GM21786 (cell line): ENCODE measurements at regions not wholly inside any gene's neighbourhood (a gene's known extent, or its start where the extent isn't known, plus 50 kb on each side); places are given as distances from the start of the nearest gene placed in this dataset.
"Not testable (repeated sequence)": the region's sequence is repeated elsewhere in the genome, so short reads cannot be mapped to it uniquely, and the experiment has no call there.

ENCODE experiments used
- ATAC-seq: cut with Tn5 transposase; IDR thresholded peaks from one replicate; pipeline ENCODE4 v1.9.1; 2021; ENCODE audit not compliant: unreplicated experiment

DNA sequence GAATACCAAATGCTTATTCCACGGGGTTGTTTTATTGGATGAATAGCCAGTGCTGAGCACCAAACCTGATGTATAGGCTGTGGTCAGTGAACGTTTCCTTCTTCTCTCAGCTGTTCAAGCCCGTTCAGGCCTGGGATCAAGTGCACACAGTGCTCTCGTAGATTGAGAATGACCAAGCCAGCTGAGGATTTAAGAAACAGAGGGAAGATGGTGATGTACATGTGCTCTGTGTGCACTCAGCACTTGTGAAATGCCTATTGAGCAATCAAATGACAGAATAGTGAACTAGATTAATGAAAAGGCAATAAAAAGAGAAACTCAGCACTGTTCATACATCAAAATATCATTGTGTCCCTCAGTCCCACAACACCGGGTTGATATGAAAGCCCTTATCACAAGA is 302.5 kb downstream of the BMPER start:
- ATAC-seq: no peak

DNA sequence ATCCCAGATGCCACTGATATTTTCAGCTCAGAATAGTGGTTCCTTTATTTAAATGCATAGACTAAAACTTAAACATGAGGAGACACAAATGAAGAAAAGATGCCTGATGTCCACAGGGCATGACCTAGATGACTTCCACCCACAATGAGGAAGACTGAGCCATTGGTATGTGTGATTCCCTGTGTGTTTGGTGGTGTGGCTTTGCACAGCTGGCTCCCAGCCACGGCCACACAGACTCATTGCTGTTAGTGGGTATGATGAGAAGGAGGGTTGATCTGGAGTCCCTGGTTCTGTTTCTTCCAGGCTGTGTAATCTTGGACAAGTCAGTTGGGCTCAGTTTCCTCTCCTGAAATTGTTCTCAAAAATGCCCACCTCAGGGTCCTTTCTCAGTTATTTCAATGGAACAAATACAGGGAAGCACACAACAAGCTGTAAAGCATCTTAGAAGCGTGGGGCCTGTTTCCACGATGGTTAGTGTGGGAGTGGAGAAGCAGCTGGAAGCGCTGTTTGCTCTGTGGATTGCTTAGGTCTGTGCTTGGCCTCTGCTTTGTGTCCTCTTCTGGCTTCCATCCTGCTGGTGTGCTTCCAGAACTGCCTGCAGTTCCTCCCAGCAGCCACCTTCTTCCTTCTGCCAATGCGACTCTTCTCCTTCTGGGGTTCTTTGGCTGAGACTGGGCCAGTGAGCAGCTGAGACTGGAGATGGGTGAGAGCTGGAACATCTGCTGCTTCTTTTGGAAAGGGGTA is 303.7 kb downstream of the BMPER start:
- ATAC-seq: no peak

DNA sequence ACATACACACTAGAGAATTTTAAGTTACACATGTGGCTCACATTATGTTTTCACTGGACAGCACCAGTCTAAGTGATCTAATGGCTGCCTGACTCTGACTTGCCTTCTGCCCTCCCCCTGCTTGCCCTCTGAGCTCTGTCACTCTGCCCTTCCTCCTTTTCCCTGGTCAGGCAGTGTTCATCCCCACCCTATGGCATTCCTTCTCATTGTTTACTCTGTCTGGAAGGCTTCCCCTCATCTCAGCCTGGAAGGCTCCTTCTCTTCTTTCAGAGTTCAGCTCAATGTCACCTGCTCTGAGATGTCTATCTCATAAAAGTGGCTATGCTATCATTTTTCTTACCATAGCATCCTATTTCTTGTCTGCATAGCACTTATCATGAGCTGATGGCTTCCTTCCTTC is 305.7 kb downstream of the BMPER start:
- ATAC-seq: no peak

DNA sequence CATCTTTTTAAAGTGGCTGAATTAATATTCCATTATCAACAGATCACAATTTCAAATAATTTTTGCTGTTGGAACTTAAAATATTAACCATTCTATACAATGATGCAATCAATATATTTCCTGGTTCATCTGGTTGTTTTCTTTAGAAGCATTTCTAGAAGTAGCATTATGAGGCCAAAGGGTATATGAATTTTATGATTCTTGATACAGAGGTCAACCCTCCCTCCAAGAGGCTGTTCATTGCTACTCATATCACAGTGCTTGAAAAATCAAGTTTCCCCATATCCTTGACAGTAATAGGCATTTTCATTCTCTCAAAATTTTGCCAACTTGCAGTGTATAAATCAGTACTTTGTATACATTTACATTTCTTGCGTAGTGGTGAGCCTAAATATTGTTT is 312.6 kb downstream of the BMPER start:
- ATAC-seq: no peak

DNA sequence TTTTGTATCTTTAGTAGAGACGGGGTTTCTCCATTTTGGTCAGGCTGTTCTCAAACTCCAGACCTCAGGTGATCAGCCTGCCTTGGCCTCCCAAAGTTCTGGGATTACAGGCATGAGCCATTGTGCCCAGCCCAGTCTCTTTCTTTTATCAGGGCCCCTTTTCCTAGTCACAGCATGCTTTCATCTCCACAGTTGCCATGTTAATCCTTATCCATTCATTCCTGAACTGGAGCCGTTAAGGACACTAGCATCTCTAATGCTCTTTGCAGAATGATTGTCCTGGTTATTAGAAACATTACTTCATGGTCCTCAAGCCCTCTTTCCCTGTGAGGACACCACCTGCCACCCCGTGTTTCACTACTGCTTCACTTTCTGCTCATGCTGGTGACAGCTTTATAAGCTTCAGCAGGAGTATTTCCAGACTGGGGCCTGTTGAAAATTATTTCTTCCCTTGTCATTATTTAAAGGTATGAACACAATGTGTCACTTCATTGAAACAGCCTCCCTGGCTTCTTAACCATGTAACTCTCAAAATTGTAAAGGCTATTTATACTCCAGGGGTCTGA is 313.9 kb downstream of the BMPER start:
- no peak for ATAC-seq

DNA sequence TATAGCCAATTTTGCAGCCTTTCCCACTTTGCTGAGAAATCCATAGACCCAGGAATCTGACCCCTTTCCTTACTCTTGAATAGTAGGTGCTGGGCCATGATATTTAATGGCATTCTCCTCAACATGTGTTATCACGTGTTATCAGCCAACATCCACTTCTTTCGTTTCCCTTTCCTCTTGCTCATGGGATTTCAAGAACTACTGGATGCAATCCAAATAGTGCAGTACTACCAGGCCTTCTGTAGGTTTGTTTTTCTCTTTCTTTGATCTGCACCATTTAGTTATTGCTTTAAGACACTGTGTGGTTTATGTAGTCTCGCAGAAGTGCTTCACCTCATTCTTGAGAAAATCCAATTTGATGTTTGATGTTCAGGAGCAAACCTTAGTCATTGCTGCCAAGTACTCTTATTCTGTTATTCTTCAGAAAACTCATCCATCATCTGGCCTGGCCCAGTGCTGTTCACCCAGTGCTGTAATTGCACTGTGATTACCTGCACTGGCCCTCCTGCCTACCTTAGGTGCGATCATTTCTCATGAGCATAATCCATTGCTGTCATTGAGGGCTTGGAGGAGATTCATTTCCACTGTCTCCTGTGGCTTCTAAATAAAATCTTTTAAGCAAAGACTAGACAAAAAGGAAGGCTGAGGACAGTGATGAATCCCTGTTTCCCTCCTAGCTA is 315.3 kb downstream of the BMPER start:
- no peak for ATAC-seq

DNA sequence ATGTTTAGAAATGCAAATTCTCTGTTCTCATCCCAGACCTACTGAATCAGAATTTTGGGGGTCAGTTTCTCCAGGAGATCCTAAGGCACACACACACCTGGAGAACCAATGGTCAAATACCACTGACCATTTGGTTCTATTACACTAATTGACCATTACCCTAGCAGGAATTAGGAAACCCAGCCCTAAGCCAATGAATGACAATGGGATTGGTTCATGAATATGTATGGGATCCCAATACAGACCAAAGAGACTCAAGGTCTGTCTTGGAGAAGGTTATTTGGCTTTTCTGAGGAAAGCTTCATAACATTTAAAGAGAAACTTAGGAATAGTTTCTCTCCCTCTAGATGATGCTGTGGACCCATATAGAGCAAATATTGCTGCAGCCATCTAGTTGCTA is 317.0 kb downstream of the BMPER start:
- ATAC-seq: no peak

DNA sequence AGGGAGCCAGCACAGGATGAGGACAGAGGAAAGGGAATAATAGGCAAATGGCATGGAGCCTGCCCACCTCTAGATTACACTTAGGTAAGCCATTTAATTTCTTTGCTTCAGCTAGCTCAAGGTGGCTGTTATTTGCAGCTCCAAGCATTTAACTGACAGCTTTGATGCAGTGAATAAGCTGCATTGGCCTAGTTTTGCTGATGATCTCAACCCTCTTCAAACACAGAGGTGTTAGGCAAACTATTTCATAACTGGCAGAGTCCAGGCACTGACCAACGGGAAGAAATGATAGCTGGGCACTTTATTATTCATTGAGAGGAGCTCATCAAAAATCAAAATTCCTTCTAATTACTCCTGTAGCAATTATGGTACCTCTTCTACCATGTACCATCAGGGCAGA is 317.4 kb downstream of the BMPER start:
- no peak for ATAC-seq

DNA sequence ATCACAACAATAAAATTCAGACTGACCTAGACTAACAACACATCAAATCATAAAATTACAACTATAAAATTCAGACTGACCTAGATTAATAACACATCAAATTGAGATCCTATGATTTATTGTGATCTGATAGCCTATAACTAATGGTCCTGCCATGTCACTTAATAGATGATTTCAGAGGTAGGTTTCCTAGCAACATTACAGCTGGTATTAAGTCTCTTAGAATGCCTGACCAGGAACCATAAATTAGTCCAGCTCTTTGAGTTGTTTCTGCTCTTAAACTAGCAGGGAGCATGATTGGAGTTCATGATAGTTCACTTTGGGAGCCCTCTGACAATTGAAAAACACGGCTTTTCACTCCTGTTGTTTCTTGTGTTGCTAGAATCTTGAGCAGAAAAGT is 318.9 kb downstream of the BMPER start:
- no peak for ATAC-seq

DNA sequence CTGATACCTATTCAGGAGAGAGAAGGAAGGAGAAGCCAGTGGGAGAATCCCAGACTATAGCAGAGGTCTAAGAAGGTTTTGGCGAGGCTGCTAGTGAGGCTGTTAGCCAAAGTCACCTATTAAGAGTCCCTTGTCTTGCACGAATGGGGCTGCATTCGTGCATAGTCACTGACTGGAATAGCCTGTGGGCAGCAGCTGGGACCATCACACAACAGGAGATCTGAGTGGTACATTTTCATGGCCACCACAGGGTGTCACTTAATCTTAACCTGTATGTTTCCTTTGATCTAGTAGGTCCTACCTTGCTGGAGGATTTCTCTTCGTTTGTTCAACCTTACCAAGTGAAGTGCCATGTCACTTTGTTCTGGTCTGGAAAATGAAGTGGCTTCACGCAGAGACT is 319.9 kb downstream of the BMPER start:
- no peak for ATAC-seq

DNA sequence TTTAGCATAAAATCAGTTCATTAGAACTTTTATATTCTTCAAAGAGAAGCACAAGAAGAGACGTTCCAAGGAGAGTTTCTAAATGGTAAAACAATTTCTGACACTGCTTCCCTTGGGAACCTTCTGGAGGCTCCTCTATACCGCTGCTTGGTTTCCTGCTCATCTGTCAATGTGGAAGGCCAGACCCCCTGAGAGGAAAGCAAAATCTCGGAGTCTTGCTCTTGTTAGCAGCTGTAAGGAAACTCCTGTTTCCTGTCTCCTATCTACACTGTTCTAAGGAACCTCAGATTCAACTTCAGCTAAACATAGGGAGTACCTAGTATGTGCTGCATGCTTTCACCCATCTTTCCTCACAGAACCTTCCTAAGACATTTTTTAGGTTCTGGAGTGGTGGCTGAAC is 322.2 kb downstream of the BMPER start:
- no peak for ATAC-seq

DNA sequence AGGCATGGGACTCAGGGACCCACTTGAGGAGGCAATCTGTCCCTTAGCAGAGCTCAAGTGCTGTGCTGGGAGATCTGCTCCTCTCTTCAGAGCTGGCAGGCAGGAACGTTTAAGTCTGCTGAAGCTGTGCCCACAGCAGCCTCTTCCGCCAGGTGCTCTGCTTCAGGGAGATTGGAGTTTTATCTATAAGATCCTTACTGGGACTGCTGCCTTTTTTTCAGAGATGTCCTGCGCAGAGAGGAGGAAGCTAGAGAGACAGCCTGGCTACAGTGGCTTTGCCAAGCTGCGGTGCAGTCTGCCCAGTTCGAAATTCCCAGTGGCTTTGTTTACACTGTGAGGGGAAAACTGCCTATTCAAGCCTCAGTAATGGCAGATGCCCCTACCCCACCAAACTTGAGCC is 329.8 kb downstream of the BMPER start:
- ATAC-seq: not testable (repeated sequence)

DNA sequence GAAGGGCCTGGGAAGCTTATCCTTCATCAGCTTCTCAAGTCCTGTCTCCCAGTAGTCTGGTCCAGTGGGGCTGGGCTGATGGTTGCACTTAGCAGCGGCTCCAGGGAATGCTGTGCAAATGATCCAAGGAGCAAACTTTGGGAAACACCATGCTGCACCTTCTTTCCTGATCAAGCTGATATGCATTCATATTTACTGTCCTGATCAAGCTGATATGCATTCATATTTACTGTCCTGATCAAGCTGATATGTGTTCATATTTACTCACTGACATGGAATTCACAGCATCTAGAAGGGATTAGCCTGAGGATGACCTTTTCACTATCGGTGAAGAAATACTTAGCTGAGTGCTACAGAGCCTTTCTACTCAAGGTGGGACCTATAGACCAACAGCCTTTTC is 330.7 kb downstream of the BMPER start:
- ATAC-seq: no peak

DNA sequence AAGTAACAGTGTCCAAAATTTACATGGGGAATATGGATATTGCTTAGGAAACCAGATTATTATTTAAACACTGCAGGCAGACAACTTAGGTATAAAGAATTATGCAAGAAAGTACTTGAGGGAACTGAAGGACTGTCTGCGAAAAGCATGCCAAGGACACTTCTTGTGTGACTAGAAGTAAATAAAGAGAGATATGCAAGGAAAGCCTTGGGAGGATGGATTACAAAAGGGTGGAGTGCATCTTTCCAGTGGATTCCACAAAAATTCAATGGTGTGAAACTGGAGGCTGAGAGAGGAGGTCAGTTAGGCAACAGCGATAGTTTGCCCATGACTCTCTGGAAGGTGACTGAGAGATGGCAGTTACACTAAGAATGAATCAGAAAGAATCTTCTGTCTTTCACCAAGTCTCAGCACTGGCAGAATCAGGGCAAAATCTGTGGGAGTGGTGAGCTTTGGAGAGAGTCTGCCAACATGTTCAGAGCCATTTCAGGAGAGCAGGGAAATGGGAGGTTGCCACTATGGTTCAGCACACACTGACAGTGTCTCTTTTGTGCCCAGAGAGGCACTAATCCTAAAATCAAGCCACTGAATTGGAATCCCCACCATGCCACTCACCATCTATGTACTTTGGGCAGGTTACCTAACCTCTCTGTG is 331.6 kb downstream of the BMPER start:
- no peak for ATAC-seq

DNA sequence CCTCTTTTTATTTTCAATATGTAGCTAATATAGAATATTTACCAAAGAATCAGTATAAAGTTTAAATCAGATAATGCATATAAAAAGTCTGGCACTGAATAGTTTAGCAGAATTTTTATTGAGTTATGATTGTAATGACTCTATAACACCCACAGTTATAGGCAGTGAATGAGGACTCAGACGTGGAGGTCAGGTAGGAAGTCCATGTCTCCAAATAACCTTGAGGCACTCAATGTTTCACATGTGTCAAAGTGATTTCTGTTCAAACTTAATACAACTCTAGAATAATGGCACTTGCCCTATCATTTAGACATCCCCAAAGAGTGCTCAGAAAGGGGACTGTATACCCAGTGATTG is 332.1 kb downstream of the BMPER start:
- ATAC-seq: no peak

DNA sequence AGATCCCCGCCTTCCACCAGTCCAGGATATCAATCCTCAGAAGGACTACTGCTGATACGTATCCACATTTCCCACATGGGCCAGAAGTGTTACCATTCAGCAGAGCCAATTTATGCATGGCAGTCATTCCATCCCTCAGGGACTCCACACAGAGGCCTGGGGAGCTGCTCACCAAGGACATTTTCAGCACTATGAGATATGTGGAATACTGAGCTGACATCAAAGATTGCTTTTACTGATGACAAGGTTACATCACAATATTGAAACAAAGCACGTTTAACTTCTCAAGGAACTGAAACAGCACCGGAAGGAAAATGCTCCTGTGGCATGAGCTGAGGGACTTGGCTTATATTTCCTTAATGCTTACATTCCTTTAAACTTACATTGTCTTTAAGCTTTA is 335.1 kb downstream of the BMPER start:
- no peak for ATAC-seq

DNA sequence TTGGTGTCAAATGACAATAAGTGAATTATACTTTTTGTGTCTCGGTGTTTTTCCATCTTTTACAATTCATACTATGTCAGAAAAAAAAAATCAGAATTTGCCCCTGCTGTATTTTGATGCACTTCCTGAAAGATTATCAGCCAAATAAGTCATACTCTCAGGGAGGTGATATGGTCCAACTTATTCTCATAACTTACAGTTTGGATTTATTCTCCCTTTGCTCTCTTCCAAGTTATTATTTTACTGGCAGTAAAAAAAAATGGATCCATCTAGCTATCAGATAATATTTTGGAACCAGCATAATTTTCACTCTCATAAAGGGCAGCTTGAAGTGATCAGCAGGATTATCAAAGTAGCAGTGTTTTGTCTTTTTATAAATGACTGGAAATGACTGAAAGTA is 337.1 kb downstream of the BMPER start:
- no peak for ATAC-seq

DNA sequence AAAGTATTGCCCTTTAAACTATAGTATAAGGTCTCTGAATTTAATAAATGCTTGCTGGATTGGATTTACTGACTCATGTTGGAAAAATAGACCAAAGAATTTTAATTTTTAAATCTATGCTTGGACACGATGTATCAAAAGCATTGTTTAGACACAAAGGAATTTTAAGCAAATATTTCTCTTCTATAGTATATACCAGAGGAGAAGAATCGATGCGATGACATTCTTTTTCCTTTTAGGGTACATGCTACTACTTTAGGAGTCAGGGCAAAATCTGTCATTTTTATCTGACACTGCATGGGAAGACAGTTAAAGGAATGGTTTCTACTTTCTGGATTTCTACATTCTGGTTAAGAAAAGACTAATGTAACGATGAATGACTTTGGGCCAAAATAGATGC is 339.9 kb downstream of the BMPER start:
- ATAC-seq: no peak

DNA sequence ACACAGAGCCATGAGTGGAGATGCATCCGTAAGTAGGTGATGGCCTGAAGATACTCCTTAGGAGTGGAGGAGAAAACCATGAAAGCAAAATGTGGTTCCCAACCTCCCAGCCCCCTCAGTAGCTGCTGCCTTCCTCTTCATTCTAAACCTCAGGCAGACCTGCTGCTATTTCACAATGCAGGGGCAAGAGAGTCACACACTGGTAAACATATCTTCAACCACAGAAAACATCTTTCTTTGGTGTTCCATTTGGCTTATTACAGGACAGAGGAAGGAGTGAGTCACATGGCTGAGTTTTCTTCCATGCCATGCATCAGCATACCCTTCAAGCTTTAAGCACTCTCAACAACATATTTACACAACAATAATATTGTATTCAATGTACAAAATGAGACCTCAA is 342.1 kb downstream of the BMPER start:
- no peak for ATAC-seq

DNA sequence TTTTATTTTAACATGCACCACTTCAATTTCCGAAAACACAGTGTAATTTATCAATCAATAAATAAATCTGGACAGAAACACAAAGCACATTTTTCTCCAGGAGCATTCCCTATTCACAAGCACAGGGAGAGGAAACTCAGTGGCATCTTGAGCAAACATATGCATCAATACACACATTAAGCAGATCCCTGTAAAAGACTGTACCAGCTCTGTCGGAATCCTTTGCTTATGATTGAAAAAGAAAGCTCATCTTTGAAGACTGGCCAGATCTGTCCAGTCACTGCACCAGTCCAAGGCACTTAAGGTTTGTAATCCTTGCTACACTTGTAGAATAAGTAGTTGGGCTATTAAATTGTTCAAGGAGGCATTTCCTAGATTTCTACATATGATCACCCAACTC is 343.9 kb downstream of the BMPER start:
- ATAC-seq: no peak

DNA sequence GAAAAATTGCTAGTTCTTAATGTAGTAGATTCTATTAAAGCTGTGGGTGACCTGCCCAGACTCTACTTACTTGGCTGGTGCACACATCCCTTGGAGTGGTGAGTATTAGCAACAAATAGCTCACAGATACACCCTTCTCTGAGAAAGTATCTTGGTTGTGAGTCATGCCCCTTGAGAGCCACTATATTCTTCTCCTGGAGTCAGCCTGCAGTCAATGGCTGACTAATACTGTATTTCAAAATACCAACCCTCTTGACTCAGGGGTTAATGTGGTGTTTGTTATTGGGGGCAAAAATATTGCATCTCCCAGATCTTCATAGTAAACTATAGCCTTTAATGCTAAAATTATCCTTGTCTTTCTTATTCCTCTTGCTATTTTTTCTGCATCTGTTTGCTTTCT is 354.9 kb downstream of the BMPER start:
- ATAC-seq: no peak

DNA sequence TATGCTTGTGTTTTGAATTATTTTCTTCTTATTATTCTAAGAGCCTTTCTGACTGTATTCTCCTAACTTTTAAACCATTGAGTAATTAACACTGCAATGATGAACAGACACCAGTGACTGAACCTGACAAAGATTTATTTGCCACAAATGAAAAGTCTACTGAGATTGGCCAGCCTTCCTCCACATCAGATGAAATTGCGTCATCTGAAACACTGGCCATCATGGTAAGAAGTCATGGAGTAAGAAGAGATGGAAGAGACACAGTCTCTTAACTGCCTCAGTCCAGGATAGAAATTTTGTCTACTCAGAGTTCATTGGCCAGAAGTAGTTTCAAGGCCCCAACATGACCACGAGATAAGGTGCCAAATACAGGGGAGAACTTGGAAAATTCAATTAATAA is 357.8 kb downstream of the BMPER start:
- ATAC-seq: no peak
